ENCODE measurements at regions not wholly inside any gene's neighbourhood (a gene's known extent, or its start where the extent isn't known, plus 50 kb on each side); places are given as distances from the start of the nearest gene placed in this dataset.
"Not testable (repeated sequence)": the region's sequence is repeated elsewhere in the genome, so short reads cannot be mapped to it uniquely, and the experiment has no call there.

DNA sequence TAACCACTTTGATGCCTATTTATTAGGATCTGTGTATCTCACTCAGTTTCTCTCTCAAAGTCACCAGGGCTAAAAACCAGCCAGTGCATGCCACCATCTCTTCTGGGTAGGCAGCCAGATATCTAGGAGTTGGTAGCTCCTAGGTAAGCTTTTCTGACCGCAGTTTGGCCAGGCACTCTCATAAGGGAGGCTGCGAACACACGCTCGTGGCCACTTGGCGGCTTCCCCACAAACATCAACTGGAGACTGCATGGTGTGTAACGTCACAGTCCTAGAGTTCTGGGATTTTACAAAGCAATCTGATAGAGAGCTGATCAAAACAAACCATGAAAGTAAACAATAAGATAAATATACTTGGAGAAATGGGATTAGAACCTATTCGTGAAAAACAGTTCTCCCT, 424.3 kb upstream of the ACVR2A start (continued):
- TF ChIP-seq, protein P1, sequence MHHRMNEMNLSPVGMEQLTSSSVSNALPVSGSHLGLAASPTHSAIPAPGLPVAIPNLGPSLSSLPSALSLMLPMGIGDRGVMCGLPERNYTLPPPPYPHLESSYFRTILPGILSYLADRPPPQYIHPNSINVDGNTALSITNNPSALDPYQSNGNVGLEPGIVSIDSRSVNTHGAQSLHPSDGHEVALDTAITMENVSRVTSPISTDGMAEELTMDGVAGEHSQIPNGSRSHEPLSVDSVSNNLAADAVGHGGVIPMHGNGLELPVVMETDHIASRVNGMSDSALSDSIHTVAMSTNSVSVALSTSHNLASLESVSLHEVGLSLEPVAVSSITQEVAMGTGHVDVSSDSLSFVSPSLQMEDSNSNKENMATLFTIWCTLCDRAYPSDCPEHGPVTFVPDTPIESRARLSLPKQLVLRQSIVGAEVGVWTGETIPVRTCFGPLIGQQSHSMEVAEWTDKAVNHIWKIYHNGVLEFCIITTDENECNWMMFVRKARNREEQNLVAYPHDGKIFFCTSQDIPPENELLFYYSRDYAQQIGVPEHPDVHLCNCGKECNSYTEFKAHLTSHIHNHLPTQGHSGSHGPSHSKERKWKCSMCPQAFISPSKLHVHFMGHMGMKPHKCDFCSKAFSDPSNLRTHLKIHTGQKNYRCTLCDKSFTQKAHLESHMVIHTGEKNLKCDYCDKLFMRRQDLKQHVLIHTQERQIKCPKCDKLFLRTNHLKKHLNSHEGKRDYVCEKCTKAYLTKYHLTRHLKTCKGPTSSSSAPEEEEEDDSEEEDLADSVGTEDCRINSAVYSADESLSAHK (tag by site-specific recombination; IDR thresholded peaks at IDR 0.05): no peak
- TF ChIP-seq, protein P2, sequence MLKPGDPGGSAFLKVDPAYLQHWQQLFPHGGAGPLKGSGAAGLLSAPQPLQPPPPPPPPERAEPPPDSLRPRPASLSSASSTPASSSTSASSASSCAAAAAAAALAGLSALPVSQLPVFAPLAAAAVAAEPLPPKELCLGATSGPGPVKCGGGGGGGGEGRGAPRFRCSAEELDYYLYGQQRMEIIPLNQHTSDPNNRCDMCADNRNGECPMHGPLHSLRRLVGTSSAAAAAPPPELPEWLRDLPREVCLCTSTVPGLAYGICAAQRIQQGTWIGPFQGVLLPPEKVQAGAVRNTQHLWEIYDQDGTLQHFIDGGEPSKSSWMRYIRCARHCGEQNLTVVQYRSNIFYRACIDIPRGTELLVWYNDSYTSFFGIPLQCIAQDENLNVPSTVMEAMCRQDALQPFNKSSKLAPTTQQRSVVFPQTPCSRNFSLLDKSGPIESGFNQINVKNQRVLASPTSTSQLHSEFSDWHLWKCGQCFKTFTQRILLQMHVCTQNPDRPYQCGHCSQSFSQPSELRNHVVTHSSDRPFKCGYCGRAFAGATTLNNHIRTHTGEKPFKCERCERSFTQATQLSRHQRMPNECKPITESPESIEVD (tag by site-specific recombination; IDR thresholded peaks at IDR 0.05): no peak
- no peak for TF ChIP-seq ZNF596 (tag by site-specific recombination; IDR thresholded peaks at IDR 0.05)
- TF ChIP-seq, protein P3, sequence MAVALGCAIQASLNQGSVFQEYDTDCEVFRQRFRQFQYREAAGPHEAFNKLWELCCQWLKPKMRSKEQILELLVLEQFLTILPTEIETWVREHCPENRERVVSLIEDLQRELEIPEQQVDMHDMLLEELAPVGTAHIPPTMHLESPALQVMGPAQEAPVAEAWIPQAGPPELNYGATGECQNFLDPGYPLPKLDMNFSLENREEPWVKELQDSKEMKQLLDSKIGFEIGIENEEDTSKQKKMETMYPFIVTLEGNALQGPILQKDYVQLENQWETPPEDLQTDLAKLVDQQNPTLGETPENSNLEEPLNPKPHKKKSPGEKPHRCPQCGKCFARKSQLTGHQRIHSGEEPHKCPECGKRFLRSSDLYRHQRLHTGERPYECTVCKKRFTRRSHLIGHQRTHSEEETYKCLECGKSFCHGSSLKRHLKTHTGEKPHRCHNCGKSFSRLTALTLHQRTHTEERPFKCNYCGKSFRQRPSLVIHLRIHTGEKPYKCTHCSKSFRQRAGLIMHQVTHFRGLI (tag by site-specific recombination; IDR thresholded peaks at IDR 0.05): no peak

DNA sequence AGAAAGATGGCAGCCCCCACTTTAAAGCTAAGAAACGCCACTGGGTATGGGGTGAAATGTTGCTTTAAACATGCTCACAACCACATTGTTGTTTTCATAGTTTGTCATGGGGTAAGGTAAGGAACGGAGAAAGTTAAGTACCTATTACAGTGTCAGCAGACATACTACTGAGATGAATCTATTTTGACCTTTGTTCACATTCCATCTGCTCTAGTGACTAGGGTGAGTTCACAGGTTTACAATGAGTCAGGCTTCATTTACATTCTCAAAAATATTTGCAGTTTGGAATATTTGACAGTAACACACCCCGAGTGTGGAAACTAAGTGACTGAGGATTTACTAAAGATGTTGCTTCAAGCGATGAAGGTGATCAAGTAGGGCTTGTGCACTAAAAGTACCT, 428.7 kb upstream of the ACVR2A start:
- ChIA-PET CTCF (interaction anchor here (0.6 kb wide), 1 partner anchor 496 kb away, joined by 3 read pairs; no protein-coding TSS in a partner anchor), POLR2A (interaction anchor here (0.6 kb wide), 1 partner anchor 9 kb away, joined by 3 read pairs; no protein-coding TSS in a partner anchor)
- Histone ChIP-seq H3K36me3 (ENCODE audit: control insufficient read depth in 2 of 2, insufficient read depth in 1 of 2, low read length in 2 of 2) (no peaks in the 10 kb centered on the region), H3K4me3 (ENCODE audit: low read depth, low read length) (no peak overlapping the region), H3K27ac (ENCODE audit: extremely low read depth, low read depth, low read length) (no peak overlapping the region), H3K4me1 (ENCODE audit: control insufficient read depth, insufficient read depth, low read length) (no peaks in the 10 kb centered on the region), H3K9me3 (ENCODE audit: control insufficient read depth, insufficient read depth, low read depth, low read length) (no peaks in the 10 kb centered on the region)
- TF ChIP-seq ZSCAN16 (tag by site-specific recombination; IDR thresholded peaks at IDR 0.05) (no peak), ZNF626 (tag by site-specific recombination; IDR thresholded peaks at IDR 0.05) (no peak), ZNF23 (tag by site-specific recombination; IDR thresholded peaks at IDR 0.05; ENCODE audit: borderline replicate concordance) (no peak), ZNF394 (tag by site-specific recombination; IDR thresholded peaks at IDR 0.05; ENCODE audit: borderline replicate concordance) (no peak), ZNF654 (tag by site-specific recombination; IDR thresholded peaks at IDR 0.05; ENCODE audit: low read depth) (no peak), ZNF37A (tag by site-specific recombination; IDR thresholded peaks at IDR 0.05) (no peak), ZNF621 (tag by site-specific recombination; IDR thresholded peaks at IDR 0.05) (no peak)
- TF ChIP-seq, protein P4, sequence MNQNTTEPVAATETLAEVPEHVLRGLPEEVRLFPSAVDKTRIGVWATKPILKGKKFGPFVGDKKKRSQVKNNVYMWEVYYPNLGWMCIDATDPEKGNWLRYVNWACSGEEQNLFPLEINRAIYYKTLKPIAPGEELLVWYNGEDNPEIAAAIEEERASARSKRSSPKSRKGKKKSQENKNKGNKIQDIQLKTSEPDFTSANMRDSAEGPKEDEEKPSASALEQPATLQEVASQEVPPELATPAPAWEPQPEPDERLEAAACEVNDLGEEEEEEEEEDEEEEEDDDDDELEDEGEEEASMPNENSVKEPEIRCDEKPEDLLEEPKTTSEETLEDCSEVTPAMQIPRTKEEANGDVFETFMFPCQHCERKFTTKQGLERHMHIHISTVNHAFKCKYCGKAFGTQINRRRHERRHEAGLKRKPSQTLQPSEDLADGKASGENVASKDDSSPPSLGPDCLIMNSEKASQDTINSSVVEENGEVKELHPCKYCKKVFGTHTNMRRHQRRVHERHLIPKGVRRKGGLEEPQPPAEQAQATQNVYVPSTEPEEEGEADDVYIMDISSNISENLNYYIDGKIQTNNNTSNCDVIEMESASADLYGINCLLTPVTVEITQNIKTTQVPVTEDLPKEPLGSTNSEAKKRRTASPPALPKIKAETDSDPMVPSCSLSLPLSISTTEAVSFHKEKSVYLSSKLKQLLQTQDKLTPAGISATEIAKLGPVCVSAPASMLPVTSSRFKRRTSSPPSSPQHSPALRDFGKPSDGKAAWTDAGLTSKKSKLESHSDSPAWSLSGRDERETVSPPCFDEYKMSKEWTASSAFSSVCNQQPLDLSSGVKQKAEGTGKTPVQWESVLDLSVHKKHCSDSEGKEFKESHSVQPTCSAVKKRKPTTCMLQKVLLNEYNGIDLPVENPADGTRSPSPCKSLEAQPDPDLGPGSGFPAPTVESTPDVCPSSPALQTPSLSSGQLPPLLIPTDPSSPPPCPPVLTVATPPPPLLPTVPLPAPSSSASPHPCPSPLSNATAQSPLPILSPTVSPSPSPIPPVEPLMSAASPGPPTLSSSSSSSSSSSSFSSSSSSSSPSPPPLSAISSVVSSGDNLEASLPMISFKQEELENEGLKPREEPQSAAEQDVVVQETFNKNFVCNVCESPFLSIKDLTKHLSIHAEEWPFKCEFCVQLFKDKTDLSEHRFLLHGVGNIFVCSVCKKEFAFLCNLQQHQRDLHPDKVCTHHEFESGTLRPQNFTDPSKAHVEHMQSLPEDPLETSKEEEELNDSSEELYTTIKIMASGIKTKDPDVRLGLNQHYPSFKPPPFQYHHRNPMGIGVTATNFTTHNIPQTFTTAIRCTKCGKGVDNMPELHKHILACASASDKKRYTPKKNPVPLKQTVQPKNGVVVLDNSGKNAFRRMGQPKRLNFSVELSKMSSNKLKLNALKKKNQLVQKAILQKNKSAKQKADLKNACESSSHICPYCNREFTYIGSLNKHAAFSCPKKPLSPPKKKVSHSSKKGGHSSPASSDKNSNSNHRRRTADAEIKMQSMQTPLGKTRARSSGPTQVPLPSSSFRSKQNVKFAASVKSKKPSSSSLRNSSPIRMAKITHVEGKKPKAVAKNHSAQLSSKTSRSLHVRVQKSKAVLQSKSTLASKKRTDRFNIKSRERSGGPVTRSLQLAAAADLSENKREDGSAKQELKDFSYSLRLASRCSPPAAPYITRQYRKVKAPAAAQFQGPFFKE (tag by site-specific recombination; IDR thresholded peaks at IDR 0.05; ENCODE audit: borderline replicate concordance): no peak
- TF ChIP-seq, protein P5, sequence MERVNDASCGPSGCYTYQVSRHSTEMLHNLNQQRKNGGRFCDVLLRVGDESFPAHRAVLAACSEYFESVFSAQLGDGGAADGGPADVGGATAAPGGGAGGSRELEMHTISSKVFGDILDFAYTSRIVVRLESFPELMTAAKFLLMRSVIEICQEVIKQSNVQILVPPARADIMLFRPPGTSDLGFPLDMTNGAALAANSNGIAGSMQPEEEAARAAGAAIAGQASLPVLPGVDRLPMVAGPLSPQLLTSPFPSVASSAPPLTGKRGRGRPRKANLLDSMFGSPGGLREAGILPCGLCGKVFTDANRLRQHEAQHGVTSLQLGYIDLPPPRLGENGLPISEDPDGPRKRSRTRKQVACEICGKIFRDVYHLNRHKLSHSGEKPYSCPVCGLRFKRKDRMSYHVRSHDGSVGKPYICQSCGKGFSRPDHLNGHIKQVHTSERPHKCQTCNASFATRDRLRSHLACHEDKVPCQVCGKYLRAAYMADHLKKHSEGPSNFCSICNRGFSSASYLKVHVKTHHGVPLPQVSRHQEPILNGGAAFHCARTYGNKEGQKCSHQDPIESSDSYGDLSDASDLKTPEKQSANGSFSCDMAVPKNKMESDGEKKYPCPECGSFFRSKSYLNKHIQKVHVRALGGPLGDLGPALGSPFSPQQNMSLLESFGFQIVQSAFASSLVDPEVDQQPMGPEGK (tag by site-specific recombination; IDR thresholded peaks at IDR 0.05): no peak

DNA sequence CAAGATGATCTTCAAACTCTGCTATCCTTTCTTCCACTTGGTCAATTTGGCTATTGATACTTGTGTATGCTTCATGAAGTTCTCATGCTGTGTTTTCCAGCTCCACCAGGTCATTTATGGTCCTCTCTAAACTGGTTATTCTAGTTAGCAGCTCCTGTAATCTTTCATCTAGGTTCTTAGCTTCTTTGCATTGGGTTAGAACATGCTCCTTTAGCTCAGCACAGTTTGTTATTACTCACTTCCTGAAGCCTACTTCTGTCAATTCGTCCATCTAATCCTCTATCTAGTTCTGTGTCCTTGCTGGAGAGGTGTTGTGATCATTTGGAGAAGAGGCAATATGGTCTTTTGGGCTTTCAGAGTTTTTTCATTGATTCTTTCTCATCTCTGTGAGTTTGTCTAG, 430.2 kb upstream of the ACVR2A start:
- H3K27ac ChIP-seq (ENCODE audit: extremely low read depth, low read depth, low read length); H3K36me3 ChIP-seq (ENCODE audit: control insufficient read depth in 2 of 2, insufficient read depth in 1 of 2, low read length in 2 of 2); H3K9me3 ChIP-seq (ENCODE audit: control insufficient read depth, insufficient read depth, low read depth, low read length); H3K4me3 ChIP-seq (ENCODE audit: low read depth, low read length); CTCF ChIA-PET; H3K4me1 ChIP-seq (ENCODE audit: control insufficient read depth, insufficient read depth, low read length); POLR2A ChIA-PET: not testable (repeated sequence)

All from HEK293 (cell line).